ENCODE measurements at regions not wholly inside any gene's neighbourhood (a gene's known extent, or its start where the extent isn't known, plus 50 kb on each side); places are given as distances from the start of the nearest gene placed in this dataset.
"Not testable (repeated sequence)": the region's sequence is repeated elsewhere in the genome, so short reads cannot be mapped to it uniquely, and the experiment has no call there.

GRCh38 chr5:91315701-91316100 lies 67.4 kb downstream of the ARRDC3 start:
- DNase-seq = no peak

DNA sequence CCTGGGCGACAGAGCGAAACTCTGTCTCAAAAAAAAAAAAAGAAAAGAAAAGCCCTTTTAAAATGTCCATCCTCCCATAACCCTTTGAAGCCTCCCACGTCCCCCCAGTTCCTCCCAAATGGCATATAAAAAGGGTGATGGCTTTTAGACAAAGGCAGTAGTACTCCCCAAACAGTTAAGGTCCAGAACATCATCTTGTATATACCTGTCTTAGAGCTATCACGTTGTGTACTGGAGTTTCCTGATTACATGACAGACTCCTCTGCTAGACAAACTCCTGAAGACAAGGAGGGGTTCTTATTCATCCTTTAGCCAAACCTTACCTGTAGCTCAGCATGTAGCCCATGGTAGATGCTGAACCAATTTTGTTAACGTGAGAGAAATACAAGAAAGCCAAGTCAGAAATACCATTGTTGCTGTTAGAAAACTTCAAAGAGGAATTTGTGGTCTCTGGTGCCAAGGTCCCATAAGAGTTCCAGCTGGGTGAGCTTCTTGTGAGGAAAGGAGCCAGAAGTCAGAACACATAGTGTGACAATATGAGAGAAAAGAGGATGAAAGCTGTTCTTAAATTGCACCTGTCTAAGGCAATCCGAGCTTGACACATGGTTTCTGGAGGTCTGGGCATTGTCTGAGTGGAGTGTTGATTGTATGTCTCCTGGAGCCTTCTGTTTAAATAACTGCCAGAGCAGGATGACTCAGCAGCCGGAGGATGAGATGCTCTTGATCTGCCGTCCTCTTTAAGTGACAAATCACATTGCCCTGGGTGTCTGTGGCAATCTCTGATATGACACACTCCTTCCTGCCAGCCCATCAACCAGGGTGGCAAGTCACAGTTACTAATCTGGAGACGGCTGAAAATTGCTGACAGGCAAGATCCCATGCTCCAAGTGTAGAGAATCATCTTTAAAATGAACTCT lies 69.1 kb downstream of the ARRDC3 start:
- peak; percentile 31 for DNase-seq

DNA sequence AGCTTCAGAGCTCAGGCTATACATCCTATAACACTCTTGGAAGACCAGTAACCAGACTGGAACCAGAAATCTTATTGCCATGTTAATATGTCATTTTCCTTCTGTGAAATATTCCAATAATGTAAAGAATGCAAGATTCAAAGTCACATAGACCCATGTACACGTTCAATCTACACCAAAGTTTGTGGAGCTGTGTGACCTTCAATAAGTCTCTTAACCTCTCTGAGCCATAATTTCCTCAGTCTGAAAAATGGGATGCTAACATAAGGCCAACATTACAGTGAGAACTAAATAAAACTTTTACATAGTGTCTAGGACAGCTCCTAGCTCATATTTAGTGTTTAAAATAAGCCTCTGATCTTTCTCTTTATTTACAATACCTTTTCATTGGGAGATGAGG lies 70.4 kb downstream of the ARRDC3 start:
- no peak for DNase-seq

DNA sequence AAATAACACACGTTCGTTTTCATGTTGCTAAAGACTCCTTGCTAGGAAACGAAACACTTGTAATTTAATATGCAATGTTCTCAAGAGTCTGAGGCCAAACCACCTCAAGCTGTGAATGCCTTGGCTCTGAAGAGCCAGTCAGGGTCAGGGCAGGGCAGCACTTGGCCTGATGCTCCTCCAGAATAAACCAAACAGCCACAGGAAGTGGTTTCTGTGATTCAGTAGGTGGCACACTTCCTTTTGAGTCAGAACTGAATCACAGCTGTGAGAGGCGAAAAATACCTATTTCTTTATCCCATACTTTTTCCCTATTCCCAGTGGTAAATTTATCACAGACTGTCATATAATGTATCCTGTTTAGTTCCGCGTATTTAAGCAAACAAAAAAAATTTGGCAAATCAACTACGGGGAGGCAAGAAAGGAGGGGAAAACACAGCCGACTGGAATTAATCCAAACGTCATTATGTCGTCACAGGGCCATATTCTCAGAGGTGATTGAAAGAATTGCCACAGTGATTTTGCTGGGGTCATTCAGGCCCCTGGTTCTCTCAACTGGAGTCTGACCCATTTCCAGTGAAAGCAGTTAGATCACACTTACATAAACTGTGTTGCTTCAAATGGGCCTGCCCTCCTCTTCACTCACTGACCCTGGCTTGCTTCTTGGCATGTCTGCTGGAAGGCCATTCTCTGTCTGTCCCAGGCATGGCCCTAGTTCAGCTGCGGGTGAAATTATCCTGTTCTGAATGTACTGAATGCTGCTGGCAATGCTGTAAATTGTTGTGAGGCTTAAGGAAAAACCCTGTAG lies 71.2 kb downstream of the ARRDC3 start:
- DNase-seq = no peak

DNA sequence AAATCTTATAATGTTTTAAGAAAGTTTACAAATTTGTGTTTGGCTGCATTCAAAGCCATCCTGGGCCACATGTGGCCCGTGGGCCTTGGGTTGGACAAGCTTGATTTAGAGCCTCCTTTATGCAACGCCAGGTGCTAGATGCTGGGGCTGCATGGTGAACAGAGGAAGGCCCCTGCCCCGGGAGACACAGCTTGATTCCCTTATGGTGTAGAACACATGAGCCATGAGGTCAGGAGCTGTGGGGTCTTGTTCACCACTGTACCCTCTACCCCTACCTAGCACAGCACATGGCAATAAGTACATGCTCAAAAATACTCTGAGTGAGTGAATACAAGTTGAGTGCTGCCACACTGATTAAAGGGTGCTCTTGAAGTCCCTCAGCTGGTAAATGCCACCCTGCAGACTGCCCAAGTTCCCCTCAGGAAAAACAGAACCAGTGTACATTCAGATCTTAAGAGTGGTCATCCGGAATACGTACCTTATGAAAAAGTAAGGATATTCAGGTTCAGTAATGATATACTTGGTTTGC lies 71.9 kb downstream of the ARRDC3 start:
- no peak for DNase-seq

GRCh38 chr5:91308157-91308556 lies 75.0 kb downstream of the ARRDC3 start:
- not testable (repeated sequence) for DNase-seq

DNA sequence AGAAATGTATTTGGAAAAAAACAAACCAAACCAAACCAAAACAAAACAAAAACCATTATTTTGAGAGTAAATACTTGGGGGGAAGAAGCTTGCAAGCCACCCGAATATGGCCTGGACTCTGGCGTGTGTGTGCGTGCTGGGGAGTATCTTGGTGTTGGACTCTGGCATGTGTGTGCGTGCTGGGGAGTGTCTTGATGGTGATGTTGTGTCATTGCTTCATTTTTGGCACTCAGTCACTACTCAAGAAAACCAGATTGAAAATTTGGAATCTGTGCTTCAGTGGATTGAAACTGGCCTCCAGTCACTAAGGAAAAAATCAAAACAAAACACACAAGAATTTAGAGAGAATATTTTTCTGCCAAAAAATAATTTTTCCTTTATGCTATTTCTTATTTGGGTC lies 76.1 kb downstream of the ARRDC3 start:
- no peak for DNase-seq

GRCh38 chr5:91306497-91306896 lies 76.6 kb downstream of the ARRDC3 start:
- no peak for DNase-seq

GRCh38 chr5:91305640-91306039 lies 77.5 kb downstream of the ARRDC3 start:
- DNase-seq = no peak

DNA sequence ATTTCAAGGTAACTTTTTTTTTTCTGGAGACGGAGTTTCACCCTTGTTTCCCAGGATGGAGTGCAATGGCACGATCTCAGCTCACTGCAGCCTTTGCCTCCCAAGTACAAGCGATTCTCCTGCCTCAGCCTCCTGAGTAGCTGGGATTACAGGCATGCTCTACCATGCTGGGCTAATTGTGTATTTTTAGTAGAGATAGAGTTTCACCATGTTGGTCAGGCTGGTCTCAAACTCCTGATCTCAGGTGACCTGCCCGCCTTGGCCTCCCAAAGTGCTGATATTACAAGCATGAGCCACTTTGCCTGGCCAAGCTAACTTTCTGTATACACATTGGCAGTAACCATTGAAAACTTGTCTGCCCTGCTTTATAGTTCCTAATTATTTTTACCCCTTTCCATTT lies 79.1 kb downstream of the ARRDC3 start:
- not testable (repeated sequence) for DNase-seq

GRCh38 chr5:91302958-91303357 lies 80.2 kb downstream of the ARRDC3 start:
- no peak for DNase-seq

- DNase-seq = no peak
Observed at GRCh38 chr5:91302305-91302704, 80.8 kb downstream of the ARRDC3 start.

GRCh38 chr5:91301106-91301846 lies 81.8 kb downstream of the ARRDC3 start:
- DNase-seq = no peak

DNA sequence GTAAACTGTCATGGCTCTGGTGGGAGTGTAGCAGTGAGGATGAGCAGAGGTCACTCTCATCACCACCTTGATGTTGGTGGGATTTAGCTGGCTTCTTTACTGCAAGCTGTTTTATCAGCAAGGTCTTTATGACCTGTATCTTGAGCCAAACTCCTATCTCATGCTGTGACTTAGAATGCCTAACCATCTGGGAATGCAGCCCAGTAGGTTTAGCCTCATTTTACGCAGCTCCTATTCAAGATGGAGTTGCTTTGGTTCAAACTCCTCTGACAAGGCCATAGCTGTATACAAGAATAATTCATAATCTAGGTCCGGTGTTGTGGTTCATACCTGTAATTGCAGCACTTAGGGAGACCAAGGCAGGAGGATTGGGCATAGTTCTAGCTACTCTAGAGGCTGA lies 85.1 kb downstream of the ARRDC3 start:
- DNase-seq = no peak

DNA sequence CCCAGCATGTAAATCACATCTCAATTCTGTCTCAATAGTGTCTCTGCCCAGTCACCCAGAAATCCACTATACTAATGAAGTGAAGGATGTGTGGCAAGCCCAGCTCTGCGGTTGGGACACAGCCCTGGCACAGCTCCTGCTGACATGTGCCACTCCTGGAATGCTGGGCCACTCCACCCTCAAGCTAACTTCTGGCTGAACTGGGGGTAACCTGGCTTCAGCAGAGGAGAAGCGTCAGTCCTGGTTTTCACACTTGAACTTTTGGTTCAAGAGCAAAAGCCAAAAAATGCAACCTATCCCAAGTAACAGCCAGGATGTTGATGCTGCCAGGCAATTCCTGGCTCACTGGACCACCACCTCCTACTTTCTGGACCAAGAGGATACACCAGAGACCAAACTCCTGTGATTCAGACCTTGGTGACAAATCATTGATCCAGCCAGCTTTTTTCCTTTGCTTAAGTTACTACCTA lies 86.4 kb downstream of the ARRDC3 start:
- no peak for DNase-seq

- not testable (repeated sequence) for DNase-seq
Observed at GRCh38 chr5:91296102-91296501, 87.0 kb downstream of the ARRDC3 start.

DNA sequence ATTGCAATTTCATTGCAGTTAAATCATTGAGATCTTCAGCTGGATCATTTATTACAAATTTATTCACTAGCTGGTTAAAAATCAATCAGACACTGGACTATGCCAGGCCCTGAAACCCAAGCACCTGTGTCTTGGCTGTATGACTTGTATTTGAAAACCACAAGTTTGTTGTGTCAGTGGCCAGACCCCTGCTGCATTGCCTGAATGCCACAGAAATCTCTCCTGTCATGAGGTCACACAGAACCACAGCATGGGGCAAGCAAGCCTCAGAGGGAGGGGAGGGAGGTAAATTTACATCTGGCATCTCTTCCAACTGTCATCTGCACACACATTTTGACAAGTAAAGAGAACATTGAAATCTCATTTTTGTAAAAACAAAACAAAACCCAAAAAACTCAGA lies 90.0 kb downstream of the ARRDC3 start:
- no peak for DNase-seq

- no peak for DNase-seq
Observed at GRCh38 chr5:91291628-91292569, 91.2 kb downstream of the ARRDC3 start.

GRCh38 chr5:91288118-91288916 lies 94.8 kb downstream of the ARRDC3 start:
- DNase-seq = no peak

DNA sequence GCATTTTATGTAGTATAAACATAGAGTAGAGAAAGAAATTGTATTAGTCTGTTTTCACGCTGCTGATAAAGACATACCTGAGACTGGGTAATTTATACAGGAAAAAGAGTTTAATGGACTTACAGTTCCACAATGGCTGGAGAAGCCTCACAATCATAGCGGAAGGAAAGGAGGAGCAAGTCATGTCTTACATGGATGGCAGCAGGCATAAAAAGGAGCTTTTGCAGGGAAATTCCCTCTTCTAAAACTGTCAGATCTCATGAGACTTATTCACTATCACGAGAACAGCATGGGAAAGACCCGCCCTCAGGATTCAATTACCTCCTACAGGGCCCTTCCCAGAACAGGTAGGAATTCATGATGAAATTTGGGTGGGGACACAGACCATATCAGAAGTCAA lies 98.1 kb downstream of the ARRDC3 start:
- DNase-seq = not testable (repeated sequence)

- no peak for DNase-seq
Observed at GRCh38 chr5:91283899-91284298, 99.2 kb downstream of the ARRDC3 start.
